ENCODE measurements at regions not wholly inside any gene's neighbourhood (a gene's known extent, or its start where the extent isn't known, plus 50 kb on each side); places are given as distances from the start of the nearest gene placed in this dataset.

DNA sequence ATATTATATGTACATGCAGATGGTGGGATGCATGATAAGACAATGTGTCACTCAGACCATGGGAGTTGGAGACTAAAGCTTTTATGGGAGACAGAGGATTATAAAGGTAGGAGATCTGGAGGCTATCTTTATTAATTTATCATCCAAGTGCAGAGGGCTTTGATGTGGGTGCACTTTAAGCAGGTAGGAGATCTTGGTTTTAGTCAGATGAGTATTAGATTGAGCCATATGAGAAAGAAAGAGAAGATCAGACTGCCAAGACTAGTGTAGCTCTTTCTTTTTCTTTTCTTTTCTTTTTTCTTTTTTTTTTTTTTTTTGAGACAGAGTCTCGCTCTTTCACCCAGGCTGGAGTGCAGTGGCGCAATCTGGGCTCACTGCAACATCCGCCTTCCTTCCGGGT, 84.9 kb upstream of the CAMK2D start:
- POLR2A ChIA-PET = no interaction called here
- CTCF ChIA-PET (ENCODE audit: low intra/inter-chr PET ratio) = no interaction called here
- Histone ChIP-seq H2AFZ (ENCODE audit: low read depth, low read length) (no peak overlapping the region), H3K4me2 (ENCODE audit: insufficient read depth, low read length) (no peak overlapping the region), H4K20me1 (replicated peaks; ENCODE audit: control insufficient read depth, insufficient read depth, low read length) (no peaks in the 10 kb centered on the region), H3K27me3 (ENCODE audit: control insufficient read depth in 2 of 2, insufficient read depth in 2 of 2, low read length in 2 of 2) (no peaks in the 10 kb centered on the region), H3K9me3 (replicated peaks; ENCODE audit: control insufficient read depth, insufficient read depth, low read depth, low read length) (no peaks in the 10 kb centered on the region), H3K9me1 (ENCODE audit: control insufficient read depth, insufficient read depth, low read length) (no peaks in the 10 kb centered on the region), H3K27ac (ENCODE audit: extremely low read depth, low read depth, low read length) (no peak overlapping the region), H3K4me1 (replicated peaks in 1 of 2; ENCODE audit: control insufficient read depth in 2 of 2, insufficient read depth in 2 of 2, low read length in 2 of 2) (no peaks in the 10 kb centered on the region), H3K9ac (ENCODE audit: insufficient read depth in 1 of 2, low read depth in 2 of 2, low read length in 2 of 2) (no peak overlapping the region), H3K79me2 (ENCODE audit: control insufficient read depth, insufficient read depth, low read length) (no peaks in the 10 kb centered on the region), H3K4me3 (no peak overlapping the region), H3K36me3 (ENCODE audit: control insufficient read depth, insufficient read depth, low read length) (no peaks in the 10 kb centered on the region)
- no peak for TF ChIP-seq MXI1 (IDR thresholded peaks at IDR 0.05; ENCODE audit: low read depth, low read length)
- TF ChIP-seq CSDE1 (IDR thresholded peaks at IDR 0.05) = no peak
- no peak for TF ChIP-seq MAFG (tag; conservative IDR thresholded peaks at IDR 0.05)
- no peak for TF ChIP-seq HNRNPK (IDR thresholded peaks at IDR 0.05; ENCODE audit: low read depth, low read length, poor library complexity, severe bottlenecking)
- no peak for TF ChIP-seq ELF4 (CRISPR knock-in tag; IDR thresholded peaks at IDR 0.05)
- TF ChIP-seq, protein P1, sequence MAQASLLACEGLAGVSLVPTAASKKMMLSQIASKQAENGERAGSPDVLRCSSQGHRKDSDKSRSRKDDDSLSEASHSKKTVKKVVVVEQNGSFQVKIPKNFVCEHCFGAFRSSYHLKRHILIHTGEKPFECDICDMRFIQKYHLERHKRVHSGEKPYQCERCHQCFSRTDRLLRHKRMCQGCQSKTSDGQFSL (CRISPR knock-in tag; IDR thresholded peaks at IDR 0.05) = no peak
- TF ChIP-seq, protein P1 (tag; IDR thresholded peaks at IDR 0.05) = no peak
- TF ChIP-seq POLR2A (conservative IDR thresholded peaks at IDR 0.05) = no peak
- TF ChIP-seq, protein P2, sequence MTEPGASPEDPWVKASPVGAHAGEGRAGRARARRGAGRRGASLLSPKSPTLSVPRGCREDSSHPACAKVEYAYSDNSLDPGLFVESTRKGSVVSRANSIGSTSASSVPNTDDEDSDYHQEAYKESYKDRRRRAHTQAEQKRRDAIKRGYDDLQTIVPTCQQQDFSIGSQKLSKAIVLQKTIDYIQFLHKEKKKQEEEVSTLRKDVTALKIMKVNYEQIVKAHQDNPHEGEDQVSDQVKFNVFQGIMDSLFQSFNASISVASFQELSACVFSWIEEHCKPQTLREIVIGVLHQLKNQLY (CRISPR knock-in tag; conservative IDR thresholded peaks at IDR 0.05) = no peak
- TF ChIP-seq, protein P3, sequence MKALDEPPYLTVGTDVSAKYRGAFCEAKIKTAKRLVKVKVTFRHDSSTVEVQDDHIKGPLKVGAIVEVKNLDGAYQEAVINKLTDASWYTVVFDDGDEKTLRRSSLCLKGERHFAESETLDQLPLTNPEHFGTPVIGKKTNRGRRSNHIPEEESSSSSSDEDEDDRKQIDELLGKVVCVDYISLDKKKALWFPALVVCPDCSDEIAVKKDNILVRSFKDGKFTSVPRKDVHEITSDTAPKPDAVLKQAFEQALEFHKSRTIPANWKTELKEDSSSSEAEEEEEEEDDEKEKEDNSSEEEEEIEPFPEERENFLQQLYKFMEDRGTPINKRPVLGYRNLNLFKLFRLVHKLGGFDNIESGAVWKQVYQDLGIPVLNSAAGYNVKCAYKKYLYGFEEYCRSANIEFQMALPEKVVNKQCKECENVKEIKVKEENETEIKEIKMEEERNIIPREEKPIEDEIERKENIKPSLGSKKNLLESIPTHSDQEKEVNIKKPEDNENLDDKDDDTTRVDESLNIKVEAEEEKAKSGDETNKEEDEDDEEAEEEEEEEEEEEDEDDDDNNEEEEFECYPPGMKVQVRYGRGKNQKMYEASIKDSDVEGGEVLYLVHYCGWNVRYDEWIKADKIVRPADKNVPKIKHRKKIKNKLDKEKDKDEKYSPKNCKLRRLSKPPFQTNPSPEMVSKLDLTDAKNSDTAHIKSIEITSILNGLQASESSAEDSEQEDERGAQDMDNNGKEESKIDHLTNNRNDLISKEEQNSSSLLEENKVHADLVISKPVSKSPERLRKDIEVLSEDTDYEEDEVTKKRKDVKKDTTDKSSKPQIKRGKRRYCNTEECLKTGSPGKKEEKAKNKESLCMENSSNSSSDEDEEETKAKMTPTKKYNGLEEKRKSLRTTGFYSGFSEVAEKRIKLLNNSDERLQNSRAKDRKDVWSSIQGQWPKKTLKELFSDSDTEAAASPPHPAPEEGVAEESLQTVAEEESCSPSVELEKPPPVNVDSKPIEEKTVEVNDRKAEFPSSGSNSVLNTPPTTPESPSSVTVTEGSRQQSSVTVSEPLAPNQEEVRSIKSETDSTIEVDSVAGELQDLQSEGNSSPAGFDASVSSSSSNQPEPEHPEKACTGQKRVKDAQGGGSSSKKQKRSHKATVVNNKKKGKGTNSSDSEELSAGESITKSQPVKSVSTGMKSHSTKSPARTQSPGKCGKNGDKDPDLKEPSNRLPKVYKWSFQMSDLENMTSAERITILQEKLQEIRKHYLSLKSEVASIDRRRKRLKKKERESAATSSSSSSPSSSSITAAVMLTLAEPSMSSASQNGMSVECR (CRISPR knock-in tag; IDR thresholded peaks at IDR 0.05) = no peak
- TF ChIP-seq PURB (CRISPR knock-in tag; IDR thresholded peaks at IDR 0.05; ENCODE audit: low read depth) = no peak
- TF ChIP-seq ZBTB8A (IDR thresholded peaks at IDR 0.05; ENCODE audit: partially characterized antibody) = no peak
- TF ChIP-seq CXXC5 (CRISPR knock-in tag; IDR thresholded peaks at IDR 0.05) = no peak
- no peak for TF ChIP-seq ZC3H4 (CRISPR knock-in tag; IDR thresholded peaks at IDR 0.05; ENCODE audit: borderline replicate concordance)
- TF ChIP-seq, protein P4, sequence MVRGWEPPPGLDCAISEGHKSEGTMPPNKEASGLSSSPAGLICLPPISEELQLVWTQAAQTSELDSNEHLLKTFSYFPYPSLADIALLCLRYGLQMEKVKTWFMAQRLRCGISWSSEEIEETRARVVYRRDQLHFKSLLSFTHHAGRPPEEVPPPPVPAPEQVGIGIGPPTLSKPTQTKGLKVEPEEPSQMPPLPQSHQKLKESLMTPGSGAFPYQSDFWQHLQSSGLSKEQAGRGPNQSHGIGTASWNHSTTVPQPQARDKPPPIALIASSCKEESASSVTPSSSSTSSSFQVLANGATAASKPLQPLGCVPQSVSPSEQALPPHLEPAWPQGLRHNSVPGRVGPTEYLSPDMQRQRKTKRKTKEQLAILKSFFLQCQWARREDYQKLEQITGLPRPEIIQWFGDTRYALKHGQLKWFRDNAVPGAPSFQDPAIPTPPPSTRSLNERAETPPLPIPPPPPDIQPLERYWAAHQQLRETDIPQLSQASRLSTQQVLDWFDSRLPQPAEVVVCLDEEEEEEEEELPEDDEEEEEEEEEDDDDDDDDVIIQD (CRISPR knock-in tag; IDR thresholded peaks at IDR 0.05) = no peak
- intact Hi-C loops (cut with micrococcal nuclease) = no loop called here
- no TSS peak for BruUV-seq (replicated peaks)
- ATAC-seq (no peak), DNase-seq (ENCODE audit: extremely low read depth in 1 of 4, low spot score in 3 of 4) (no peak), FAIRE-seq (no peak)
- WGBS (ENCODE audit: insufficient coverage, low coverage, missing lambda C conversion rate) = 6% methylated on average over 3 of the region's 4 CpGs
- in situ Hi-C loops (cut with MboI) = no loop called here

All from K562 (cell line).